Brain pericyte (primary cell): ENCODE measurements at regions not wholly inside any gene's neighbourhood (a gene's known extent, or its start where the extent isn't known, plus 50 kb on each side); places are given as distances from the start of the nearest gene placed in this dataset.
"Not testable (repeated sequence)": the region's sequence is repeated elsewhere in the genome, so short reads cannot be mapped to it uniquely, and the experiment has no call there.

Source experiments
- DNase-seq: peaks from one replicate; pipeline ENCODE4 v3.0.0-alpha.2; 2012; ENCODE audit warnings: low read depth, low spot score

DNA sequence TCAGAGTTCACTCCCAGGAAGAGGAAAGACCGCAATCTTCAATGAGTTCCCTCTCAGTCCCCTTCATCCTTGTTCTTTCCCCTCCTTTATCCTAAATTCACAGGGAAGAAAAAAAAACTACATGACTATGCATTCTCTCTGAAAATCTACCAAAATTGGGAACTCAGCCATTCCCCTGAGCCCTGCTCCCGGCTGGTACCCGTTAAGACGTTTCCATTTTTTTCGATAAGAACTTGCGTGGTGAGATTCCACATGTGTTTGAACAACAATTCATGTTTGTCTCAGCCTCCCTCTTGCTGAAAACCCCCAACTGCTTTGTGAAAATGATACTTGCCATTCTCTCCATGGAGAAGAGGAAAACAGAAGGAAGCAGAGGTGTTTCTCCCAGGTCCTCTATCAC, 318.7 kb upstream of the ID2 start:
- no peak for DNase-seq

DNA sequence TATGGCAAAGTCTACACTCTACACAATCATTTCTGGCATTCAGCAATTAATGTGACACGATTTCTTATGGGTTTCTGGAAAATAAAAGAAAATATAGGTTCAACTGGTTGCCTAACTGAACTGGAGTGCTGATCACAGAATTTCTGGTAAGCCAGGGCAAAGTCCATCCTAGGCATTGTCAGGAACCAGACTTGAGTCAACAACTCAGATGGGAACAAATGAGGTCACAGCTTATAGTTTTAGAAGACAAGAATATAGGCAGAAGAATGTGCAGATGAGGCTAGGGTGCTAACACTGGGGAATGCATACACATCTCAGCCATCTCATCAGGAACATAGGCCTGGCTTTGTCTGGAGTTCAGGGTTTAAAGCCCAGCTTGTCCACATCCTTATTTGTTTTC, 317.2 kb upstream of the ID2 start:
- no peak for DNase-seq

DNA sequence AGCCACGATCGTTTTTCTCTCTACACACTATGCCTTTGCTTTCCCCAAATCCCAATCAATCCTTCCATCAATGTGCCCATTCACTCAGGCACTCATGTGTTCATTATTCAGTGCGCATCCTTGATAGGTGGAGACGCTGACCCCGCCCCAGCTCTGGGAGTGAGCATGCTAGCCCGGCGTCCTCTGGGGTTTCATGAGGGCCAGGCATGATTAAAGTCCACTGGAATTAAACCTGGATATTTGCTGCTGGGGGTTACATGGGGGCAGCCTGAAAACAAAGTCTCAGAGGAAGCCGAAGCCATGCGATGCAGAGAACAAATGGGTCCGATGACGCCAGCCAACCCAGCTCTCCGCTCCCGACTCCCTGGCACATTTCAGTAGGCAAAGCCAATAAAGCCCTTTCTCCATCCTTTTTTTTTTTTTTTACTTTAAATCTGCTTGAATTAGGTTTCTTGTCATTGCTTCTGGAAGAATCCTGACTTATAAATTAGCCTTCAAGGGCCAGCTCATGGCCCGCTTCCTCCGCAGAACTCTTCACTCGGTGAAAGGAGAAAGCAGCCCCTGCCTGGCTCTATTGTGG, 316.4 kb upstream of the ID2 start:
- no peak for DNase-seq

DNA sequence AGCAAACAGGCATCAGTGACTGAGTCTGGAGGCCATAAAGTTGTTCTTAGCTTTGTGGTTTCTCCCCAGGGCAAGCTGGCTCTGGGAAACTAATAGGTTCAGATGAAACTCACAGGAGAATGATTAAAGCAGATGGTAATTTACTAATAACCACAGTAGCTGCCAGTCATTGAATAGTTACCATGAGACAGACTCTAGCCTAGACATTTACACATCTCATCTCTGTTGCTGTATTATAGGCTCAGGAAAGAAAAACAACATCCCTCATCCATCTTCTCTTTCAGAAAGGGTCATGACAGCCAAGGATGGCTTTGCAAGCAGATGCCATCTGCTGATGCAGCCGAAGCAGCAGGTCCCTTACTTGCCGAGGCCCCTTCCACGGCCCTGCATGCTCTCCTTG, 314.0 kb upstream of the ID2 start:
- no peak for DNase-seq

DNA sequence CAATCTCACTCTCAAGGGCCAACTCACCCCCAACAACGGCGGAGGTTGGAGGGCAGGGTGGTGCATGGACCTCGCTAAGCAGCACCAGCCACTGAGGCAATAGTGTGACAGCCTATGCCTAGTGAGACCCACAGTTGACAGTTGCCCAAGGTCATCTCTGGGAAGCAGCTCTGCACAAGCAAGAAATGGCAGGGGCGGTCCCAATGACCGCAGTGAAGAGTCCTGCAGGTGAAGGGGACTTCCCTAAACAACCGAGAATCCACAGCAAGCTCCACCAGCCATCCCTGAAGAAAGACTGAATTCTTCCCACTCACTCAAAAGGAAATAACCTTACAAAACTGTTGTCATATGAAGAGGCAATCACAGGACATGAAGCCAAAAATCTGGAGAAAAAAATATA, 313.4 kb upstream of the ID2 start:
- DNase-seq, result no peak

DNA sequence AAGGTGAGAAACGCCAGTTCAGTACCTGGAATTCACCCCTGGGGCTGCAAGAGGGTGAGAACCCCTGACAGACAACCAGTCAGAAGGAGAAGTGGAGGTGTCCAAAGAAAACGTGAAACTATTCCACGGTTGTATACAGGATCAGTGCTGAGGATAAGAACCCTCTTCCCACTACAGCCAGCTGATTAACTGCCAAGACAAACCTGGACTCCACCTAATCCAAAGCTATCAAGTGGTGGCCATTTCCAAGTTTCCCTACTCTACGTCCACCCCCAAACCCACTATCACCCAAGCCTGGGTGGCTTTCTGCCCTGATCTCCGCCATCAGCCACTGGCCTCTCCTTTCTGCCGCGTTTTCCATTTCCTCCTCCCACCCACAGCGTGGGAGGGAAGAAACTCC, 312.3 kb upstream of the ID2 start:
- no peak for DNase-seq

DNA sequence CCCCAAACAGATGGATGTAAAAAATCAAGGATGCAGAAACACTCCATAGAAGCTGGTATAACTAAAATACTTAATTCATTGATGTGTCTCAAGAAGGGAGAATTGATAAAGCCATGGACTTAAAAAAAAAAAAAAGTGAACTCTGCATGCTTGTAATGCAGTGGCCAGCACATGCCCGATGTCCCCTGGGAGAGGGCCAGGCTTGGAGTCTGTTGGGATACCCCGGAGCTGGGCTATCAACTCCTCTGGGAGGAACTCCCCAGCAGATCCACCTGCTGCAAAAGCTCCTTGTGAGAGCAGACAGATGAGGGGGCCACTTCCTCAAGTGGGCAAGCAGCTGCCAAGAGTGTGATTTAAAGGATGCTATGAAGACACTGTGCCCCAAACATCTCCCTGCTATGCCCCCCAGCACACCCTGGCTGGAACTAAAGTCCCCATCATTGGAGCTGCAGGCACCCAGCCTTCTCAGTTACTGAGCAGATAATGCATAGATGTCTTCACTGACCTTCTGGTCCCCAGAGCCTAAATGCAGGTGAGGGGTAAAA, 311.5 kb upstream of the ID2 start:
- DNase-seq, result no peak

DNA sequence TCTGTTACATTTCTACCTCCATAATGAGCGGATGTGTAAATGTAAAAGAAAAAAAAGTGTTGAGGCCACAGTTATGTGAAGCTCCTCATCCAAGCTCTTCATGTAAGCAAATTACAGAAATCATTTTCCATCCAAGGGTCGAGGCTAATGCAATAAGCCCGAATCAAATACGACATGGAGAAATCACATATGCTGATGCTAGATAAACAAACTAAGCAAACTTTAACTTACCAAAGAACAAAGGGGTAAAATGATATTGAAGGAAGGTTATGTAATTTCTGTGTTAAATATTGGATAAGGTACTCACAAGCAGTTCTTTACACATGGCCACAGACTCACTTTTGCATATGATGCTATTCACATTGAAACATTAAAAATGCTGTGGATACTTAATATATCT, 310.2 kb upstream of the ID2 start:
- DNase-seq, result no peak

DNA sequence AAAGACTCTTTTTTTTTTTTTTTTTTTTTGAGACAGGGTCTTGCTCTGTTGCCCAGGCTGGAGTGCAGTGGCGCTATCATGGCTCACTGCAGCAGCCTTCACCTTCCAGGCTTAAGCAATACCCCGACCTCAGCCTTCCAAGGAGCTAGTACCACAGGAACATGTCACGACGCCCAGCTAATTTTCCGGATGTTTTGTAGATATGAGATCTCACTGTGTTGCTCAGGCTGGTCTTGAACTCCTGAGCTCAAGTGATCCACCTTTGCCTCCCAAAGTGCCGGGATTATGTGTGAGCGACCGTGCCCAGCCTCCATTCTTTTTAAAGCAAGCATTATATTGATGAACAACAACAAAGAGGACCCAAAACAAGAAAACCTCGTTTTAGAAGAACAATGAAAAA, 307.1 kb upstream of the ID2 start:
- DNase-seq, result no peak

DNA sequence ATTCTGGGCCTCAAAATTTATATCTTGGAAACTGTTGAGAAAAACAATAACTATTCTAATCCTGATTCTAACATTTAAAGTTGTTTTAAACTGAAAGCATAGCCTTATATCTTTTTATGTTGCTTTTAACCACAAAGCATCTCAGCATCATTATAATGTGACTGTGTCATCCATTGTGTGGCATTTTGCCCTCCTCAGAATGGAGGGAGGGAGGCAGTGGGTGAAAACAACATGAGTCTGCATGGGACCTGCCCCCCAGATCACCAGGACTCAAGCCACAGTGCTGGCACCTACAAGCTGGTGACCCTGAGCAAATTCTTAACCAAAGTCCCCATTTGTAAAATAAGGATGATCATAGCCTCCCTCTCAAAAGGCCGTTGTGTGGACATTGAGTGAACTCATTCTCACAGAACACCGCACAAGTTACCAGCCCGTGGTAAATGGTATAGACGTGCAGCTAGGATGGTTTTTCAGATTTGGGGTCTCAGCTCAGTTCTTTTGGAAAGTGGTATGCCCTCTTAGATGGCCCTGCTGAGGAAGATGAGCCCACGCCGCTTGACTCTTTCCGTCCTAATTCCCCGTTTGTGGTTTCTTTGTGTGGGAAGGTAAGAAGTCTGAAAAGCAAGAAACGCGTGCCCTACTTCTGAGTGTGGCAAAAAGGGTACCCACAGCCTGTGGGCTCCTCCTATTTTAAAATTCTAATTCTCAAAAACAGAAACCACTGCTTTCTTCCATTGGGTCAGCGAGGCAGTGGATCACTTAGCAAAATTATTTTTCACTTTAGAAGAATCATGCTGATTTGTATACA, 305.0 kb upstream of the ID2 start:
- DNase-seq, result no peak

DNA sequence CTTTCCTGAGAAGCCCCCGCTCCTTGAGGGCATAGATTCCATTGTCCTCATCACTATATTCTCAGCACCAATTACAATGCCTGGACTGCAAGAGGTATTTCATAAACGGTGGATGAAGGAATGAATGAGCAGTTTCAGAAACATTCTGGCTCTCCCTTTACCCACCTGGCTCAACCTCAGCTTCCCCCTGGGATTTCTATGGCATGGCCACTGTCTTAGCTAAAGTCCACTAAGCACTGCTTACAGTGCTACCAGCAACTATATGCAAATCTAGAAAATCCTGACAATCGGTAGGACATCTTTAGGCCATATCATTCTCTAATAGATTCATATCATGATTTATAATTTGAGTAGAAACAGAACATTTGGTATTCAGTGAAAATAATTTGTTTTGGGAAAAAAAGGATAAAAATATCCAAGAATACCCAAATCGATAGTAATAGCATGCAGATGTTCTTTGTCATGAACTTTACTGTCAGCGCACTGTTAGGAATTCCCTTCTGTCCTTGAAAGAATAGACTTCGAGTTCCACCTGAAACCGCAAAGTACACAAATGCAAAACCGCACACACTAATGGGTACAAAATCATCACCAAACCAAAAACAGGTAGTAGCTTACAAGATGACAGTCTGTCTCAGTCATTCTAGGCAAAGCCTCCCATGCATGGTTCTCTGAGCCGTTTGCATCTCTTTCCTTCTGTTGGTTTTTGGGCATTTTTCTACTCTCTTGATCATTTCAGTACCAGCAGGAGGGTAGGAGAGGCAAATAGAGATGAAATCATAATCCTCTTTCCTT, 303.6 kb upstream of the ID2 start:
- DNase-seq, result no peak

DNA sequence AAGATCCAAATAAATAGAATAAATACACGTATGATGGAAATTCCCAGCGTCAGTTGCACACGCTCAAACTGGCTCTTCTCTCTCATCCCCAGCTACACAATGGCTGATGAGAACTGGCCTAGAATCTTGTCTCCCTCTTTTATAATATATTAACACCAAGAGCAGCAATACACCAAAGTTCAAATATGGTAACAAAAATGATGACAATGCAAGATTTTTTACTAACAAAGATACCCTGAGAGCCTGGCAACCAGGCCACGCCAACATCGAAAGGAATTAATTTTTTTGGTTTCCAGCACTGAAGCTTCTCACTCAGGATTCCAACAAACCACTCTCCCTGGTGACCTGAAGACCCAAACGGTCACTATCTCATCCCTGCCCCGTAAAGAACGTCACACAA, 302.7 kb upstream of the ID2 start:
- DNase-seq, result no peak

DNA sequence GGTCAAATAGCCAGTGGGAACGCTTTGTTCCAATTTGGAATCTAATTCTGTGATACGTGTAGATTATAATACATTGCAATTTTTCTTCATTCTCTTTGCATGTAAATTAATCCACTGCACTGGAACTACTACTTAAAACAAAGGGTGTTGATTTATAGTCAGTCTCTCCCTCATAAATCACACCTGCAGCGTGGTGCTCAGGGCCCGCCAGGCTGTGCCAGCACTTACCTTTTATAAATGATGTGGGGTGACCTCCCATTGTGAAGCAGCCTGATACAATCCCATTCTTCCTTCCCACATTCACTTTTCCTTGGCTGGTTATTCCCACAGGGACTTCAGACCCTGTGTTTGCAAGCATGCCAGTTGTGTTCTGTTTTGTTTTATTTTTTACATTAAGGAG, 302.3 kb upstream of the ID2 start:
- DNase-seq, result no peak

DNA sequence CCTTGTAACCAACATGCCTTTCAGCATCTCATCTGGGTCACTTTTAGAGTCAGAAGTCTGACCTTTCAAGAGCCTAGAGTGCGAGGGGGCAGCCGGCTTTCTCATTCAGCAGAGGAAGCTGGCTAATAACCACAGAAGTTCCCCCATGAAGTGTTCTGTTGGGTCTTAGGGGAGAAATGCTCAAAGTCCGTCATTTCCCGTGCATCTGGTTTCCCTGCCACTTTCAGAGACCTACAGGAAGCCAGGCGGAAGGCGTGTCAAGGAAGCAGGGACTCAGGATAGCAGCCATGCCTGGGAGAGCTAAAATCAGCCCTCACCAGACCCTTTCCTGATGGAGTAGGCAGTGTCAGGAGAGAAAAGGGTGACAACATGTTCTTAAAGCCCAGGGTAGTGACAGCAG, 301.8 kb upstream of the ID2 start:
- DNase-seq, result no peak

DNA sequence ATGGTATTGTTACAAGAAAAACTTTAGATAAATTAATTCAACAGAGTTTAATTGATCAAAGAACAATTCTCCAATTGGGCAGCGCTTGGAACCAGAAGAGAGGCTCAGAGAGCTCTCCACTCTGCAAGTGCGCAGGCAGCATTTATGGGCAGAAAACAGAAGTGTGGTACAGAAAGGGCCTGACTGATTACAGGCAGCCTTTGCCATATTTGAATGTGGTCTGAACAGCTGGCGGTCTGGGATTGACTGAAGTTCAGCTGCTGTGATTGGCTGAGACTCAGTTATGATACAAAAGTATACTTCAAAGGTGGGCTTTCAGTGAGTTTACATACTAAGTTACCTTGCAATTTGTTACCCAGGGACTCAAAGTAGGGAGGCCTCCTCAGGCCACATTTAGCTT, 301.3 kb upstream of the ID2 start:
- DNase-seq, result no peak

DNA sequence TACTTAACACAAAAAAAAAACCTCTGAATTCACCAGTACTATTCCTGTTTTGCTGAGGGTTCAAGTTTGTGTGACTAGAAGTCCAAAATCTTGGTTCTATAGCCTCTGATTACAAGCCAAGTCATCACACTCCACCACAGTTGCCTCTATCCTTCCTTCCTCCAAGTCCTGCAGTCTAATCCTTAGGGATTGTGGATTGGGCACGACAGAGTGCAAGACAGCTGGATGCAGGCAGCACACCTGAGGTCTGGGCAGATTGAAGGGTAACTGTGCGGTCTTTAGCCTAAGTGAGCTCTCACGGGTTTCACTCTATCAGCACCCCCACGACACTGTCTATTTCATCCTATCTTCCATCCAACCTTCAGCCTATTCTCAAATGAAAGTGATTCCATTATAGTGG, 299.4 kb upstream of the ID2 start:
- DNase-seq, result no peak

DNA sequence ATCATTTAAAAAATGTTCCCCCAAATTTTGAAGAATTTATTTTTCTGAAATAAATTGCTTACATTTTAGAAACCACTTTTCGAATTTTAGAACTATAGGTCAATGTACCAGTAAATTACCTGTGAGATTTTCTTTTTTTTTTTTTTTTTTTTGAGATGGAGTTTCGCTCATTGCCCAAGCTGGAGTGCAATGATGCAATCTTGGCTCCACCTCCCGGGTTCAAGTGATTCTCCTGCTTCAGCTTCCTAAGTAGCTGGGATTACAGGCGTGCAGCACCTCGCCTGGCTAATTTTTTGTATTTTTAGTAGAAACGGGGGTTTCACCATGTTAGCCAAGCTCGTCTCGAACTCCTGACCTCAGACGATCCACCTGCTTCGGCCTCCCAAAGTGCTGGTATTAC, 295.1 kb upstream of the ID2 start:
- not testable (repeated sequence) for DNase-seq

DNA sequence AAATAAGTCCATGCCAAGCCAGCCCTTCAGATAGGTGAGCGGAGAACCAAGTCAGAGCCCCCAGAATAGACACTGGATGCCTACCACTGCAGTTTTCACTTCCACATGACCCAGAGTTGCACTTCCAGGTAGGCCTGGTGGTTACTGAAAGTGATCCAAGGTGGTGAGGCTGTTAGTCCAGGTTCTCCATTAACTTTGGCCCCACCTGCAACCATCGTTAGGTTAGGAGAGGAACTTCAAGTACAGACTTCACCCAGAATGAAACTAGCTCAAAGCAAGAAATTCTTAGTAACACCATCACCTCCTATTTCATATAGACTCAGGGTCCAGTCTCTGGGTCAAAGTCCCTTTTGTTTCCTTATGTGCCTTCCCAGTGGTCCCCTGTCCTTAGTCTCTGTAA, 293.1 kb upstream of the ID2 start:
- DNase-seq, result no peak

DNA sequence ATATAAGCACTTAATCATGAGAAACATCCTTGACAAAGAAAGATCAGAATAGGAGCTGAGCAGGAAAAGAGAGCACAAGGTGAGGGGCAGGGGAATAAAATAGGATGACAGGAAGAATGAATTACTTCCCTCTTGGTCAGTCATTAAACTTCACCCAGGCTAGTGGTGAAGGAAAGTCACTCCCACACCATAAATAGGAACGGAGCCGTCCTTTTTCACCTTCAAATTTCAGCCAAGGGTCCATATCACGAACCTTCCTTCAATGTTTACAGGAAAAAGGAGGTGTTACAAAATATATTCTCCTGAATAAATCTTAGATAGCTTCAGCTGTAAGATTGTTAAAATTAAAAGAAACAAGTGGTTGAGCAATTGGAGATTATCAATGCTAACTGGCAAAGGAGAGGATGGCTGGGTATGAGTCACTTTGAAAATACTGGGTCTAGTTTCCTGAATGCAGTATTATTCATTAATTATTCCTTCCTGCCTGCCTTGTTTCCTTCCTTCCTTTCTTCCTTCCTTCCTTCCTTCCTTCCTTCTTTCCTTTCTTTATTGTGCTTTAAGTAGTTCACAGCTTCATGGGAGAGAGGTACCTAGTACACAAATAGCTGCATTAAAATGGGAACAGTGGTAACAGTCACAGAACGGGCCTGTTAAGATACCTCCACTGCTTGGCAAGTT, 292.3 kb upstream of the ID2 start:
- no peak for DNase-seq

DNA sequence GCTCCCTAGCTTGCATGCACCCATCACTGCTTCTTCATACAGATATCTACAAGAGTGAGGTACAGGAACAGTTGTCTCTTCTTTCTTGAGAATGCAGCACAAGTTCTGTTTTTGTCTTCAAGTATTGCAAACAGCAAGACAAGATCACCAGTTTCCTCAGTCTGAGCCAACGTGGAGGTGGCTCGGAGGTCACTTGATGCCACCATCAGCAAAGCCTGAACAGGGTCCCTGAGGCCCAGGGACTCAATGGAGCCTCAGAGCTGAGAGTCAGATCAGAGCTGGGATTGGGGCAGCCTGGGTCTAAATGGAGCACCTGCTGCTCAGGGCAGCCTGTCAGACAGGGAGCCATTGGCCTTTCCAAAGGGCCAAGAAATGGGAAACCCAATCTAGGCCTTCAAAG, 290.7 kb upstream of the ID2 start:
- DNase-seq, result no peak

DNA sequence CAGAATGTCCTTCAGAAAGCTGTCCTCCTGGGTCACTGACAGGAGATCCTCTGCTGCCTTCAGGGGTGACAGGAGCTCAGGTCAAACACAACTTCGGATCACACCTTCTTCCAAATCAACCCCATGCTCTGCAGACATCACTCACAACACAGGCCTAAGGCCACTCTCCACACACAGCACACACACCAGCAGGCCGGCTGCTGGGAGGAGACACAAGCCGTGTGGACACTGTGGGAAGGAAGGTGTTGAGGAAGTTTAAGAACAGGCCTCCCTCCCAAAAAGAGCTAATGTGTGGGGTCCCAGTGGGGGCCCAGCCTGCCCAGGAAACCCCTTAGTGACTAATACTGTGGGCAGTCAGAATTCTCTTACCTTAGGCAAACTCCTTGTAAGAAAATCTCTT, 290.3 kb upstream of the ID2 start:
- no peak for DNase-seq
